ENCODE measurements at regions not wholly inside any gene's neighbourhood (a gene's known extent, or its start where the extent isn't known, plus 50 kb on each side); places are given as distances from the start of the nearest gene placed in this dataset.
"Not testable (repeated sequence)": the region's sequence is repeated elsewhere in the genome, so short reads cannot be mapped to it uniquely, and the experiment has no call there.

GRCh38 chr14:56002342-56002741 is 115.9 kb upstream of the PELI2 start:
- no peak for DNase-seq

- DNase-seq: no peak
Measured at GRCh38 chr14:56002876-56003625, 115.2 kb upstream of the PELI2 start.

- no peak for DNase-seq
Measured at GRCh38 chr14:56004323-56004722, 113.9 kb upstream of the PELI2 start.

GRCh38 chr14:56004786-56005185 is 113.4 kb upstream of the PELI2 start:
- no peak for DNase-seq

- DNase-seq: no peak
Measured at GRCh38 chr14:56005191-56006053, 112.8 kb upstream of the PELI2 start.

- peak; percentile 41 for DNase-seq
Measured at GRCh38 chr14:56007491-56007890, 110.7 kb upstream of the PELI2 start.

GRCh38 chr14:56008150-56008549 is 110.1 kb upstream of the PELI2 start:
- no peak for DNase-seq

GRCh38 chr14:56008661-56009060 is 109.5 kb upstream of the PELI2 start:
- not testable (repeated sequence) for DNase-seq

- no peak for DNase-seq
Measured at GRCh38 chr14:56023661-56024081, 94.5 kb upstream of the PELI2 start.

GRCh38 chr14:56025191-56025590 is 93.0 kb upstream of the PELI2 start:
- DNase-seq: no peak

- DNase-seq: no peak
Measured at GRCh38 chr14:56026506-56026905, 91.7 kb upstream of the PELI2 start.

- DNase-seq: no peak
Measured at GRCh38 chr14:56027421-56027820, 90.8 kb upstream of the PELI2 start.

- peak; percentile 0 for DNase-seq
Measured at GRCh38 chr14:56027916-56028712, 90.1 kb upstream of the PELI2 start.

- DNase-seq: no peak
Measured at GRCh38 chr14:56036353-56036752, 81.9 kb upstream of the PELI2 start.

GRCh38 chr14:56040121-56040520 is 78.1 kb upstream of the PELI2 start:
- no peak for DNase-seq

GRCh38 chr14:56044196-56044595 is 74.0 kb upstream of the PELI2 start:
- DNase-seq: no peak

GRCh38 chr14:56046546-56046945 is 71.7 kb upstream of the PELI2 start:
- no peak for DNase-seq

GRCh38 chr14:56046996-56047395 is 71.2 kb upstream of the PELI2 start:
- DNase-seq: no peak

GRCh38 chr14:56049536-56049935 is 68.7 kb upstream of the PELI2 start:
- DNase-seq: no peak

GRCh38 chr14:56055511-56055910 is 62.7 kb upstream of the PELI2 start:
- no peak for DNase-seq

- DNase-seq: no peak
Measured at GRCh38 chr14:56056031-56056430, 62.2 kb upstream of the PELI2 start.

GRCh38 chr14:56057071-56057741 is 61.0 kb upstream of the PELI2 start:
- peak; percentile 90 for DNase-seq

GRCh38 chr14:56057767-56058166 is 60.4 kb upstream of the PELI2 start:
- peak; percentile 26 for DNase-seq
